Parathyroid adenoma (tissue), 2 donors: ENCODE measurements at regions not wholly inside any gene's neighbourhood (a gene's known extent, or its start where the extent isn't known, plus 50 kb on each side); places are given as distances from the start of the nearest gene placed in this dataset.

Experiments
- H2AFZ ChIP-seq: fragments of 300-600 bp; sonication (generic); one replicate; pipeline ENCODE4 v1.7.0; 2017; ENCODE audit warnings: antibody characterized with exemption, mild to moderate bottlenecking
- H3K27ac ChIP-seq: fragments of 300-600 bp; sonication (generic); one replicate; pipeline ENCODE4 v1.7.0; 2017
- H3K27me3 ChIP-seq: fragments of 300-600 bp; sonication (generic); one replicate; pipeline ENCODE4 v1.7.0; 2017; ENCODE audit warnings: low read length; ENCODE audit not compliant: control insufficient read depth, insufficient read depth
- H3K36me3 ChIP-seq: fragments of 300-600 bp; sonication (generic); one replicate; pipeline ENCODE4 v1.7.0; 2017; ENCODE audit warnings: low read length; ENCODE audit not compliant: control insufficient read depth, insufficient read depth
- H3K4me1 ChIP-seq: fragments of 300-600 bp; sonication (generic); one replicate; pipeline ENCODE4 v1.7.0; 2017; ENCODE audit warnings: control low read depth
- H3K4me2 ChIP-seq: fragments of 300-600 bp; sonication (generic); one replicate; pipeline ENCODE4 v1.7.0; 2017; ENCODE audit warnings: low read length
- H3K4me3 ChIP-seq: fragments of 300-600 bp; sonication (generic); one replicate; pipeline ENCODE4 v1.7.0; 2017; ENCODE audit warnings: low read depth, low read length
- H3K79me2 ChIP-seq: fragments of 300-600 bp; sonication (generic); one replicate; pipeline ENCODE4 v1.7.0; 2017; ENCODE audit warnings: control low read depth
- H3K9ac ChIP-seq: fragments of 300-600 bp; sonication (generic); one replicate; pipeline ENCODE4 v1.7.0; 2017; ENCODE audit warnings: mild to moderate bottlenecking
- H3K9me3 ChIP-seq: fragments of 300-600 bp; sonication (generic); one replicate; pipeline ENCODE4 v1.7.0; 2017; ENCODE audit warnings: low read length; ENCODE audit not compliant: control insufficient read depth
- CTCF ChIP-seq: fragments of 300-600 bp; sonication (generic); IDR thresholded peaks from one replicate; pipeline ENCODE4 v1.7.0; 2017; ENCODE audit warnings: antibody characterized with exemption, mild to moderate bottlenecking
- donor health status: primary hyperparathyroidism.

- Histone ChIP-seq H2AFZ (no peak overlapping the region), H3K9me3 (no peaks in the 10 kb centered on the region)
Measured at GRCh38 chr9:21611891-21612290, 129.8 kb upstream of the IFNE start.

GRCh38 chr9:21615018-21615417, 132.9 kb upstream of the IFNE start:
- no peak overlapping the region for H3K9ac ChIP-seq
- TF ChIP-seq CTCF: no peak
- H3K79me2 ChIP-seq: no peaks in the 10 kb centered on the region
- H3K36me3 ChIP-seq: no peaks in the 10 kb centered on the region
- H2AFZ ChIP-seq: no peak overlapping the region
- no peaks in the 10 kb centered on the region for H3K27me3 ChIP-seq
- no peak overlapping the region for H3K4me2 ChIP-seq
- H3K27ac ChIP-seq: no peak overlapping the region
- H3K4me3 ChIP-seq: no peak overlapping the region
- H3K4me1 ChIP-seq: no peaks in the 10 kb centered on the region
- no peaks in the 10 kb centered on the region for H3K9me3 ChIP-seq

More at GRCh38 chr9:21611891-21612290, 129.8 kb upstream of the IFNE start:
- no peak overlapping the region for H3K4me2 ChIP-seq
- no peaks in the 10 kb centered on the region for H3K4me1 ChIP-seq
- H3K79me2 ChIP-seq: no peaks in the 10 kb centered on the region
- no peak overlapping the region for H3K4me3 ChIP-seq
- no peak overlapping the region for H3K9ac ChIP-seq
- TF ChIP-seq CTCF: no peak
- H3K27ac ChIP-seq: no peak overlapping the region
- no peaks in the 10 kb centered on the region for H3K27me3 ChIP-seq
- no peaks in the 10 kb centered on the region for H3K36me3 ChIP-seq

GRCh38 chr9:21615446-21615845, 133.3 kb upstream of the IFNE start:
- Histone ChIP-seq H3K9ac (no peak overlapping the region), H3K4me3 (no peak overlapping the region), H3K27me3 (no peaks in the 10 kb centered on the region), H3K36me3 (no peaks in the 10 kb centered on the region), H3K4me2 (no peak overlapping the region), H3K4me1 (no peaks in the 10 kb centered on the region), H3K79me2 (no peaks in the 10 kb centered on the region), H3K9me3 (no peaks in the 10 kb centered on the region), H3K27ac (no peak overlapping the region), H2AFZ (no peak overlapping the region)
- TF ChIP-seq CTCF: no peak

DNA sequence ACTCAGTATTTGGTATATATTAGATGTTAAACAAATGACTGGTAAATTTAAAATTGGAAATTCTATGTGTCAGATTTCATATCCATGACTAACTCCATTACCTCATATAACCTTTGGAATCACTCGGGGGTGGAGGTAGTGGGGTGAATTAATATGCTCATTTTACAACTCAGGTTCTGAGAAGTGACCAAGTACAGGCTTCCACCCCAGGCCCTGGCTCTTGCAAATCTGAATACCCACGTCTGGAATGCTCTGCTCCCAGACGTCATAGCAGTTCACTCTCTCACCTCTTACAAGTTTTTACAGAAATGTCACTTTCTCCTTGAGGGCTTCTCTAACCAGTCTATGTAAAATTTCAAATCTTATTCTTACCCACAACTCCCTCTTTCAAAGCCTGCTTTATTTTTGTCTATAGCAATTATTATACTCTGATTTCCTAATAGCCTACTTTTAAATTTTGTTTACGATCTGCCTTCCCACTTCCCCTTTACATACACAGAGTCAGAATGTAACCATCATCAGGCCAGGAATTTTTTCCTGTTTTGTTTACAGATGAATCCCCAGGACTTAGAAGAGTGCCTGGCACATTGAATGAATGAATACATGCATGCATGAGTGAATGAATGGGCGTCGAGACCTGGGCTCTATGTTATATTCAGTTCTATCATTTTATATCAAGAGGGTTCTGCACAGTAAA, 134.1 kb upstream of the IFNE start:
- H2AFZ ChIP-seq: no peak overlapping the region
- no peak for TF ChIP-seq CTCF
- no peaks in the 10 kb centered on the region for H3K9me3 ChIP-seq
- no peaks in the 10 kb centered on the region for H3K4me1 ChIP-seq
- H3K4me2 ChIP-seq: no peak overlapping the region
- no peaks in the 10 kb centered on the region for H3K79me2 ChIP-seq
- H3K4me3 ChIP-seq: no peak overlapping the region
- no peaks in the 10 kb centered on the region for H3K36me3 ChIP-seq
- no peak overlapping the region for H3K9ac ChIP-seq
- H3K27ac ChIP-seq: no peak overlapping the region
- H3K27me3 ChIP-seq: no peaks in the 10 kb centered on the region
